Activated T-cell treated with anti-CD3 and anti-CD28 coated beads, Interleukin-2, amount 50 U/mL, for 72 hours (primary cell): ENCODE measurements at regions not wholly inside any gene's neighbourhood (a gene's known extent, or its start where the extent isn't known, plus 50 kb on each side); places are given as distances from the start of the nearest gene placed in this dataset.
A peak's percentile ranks its signal among the peaks of the same experiment; 100 is the strongest.
"Not testable (repeated sequence)": the region's sequence is repeated elsewhere in the genome, so short reads cannot be mapped to it uniquely, and the experiment has no call there.

Experiments
- ATAC-seq, 2 donors: fragments of 150-1000 bp; cut with Tn5 transposase; replicated peaks in 1 of 2; 2 replicates each; pipeline ENCODE4 v1.10.0; 2021; ENCODE audit warnings: moderate library complexity in 2 of 2, mild to moderate bottlenecking in 1 of 2
- DNase-seq, 2 donors: peaks; one replicate each; pipeline ENCODE4 v3.0.0; 2021 to 2022; ENCODE audit warnings: mixed read lengths in 1 of 2
- H3K27ac Mint-ChIP-seq: one replicate; pipeline ENCODE4 v1.8.0; 2022; ENCODE audit warnings: mild to moderate bottlenecking, moderate library complexity, mixed read lengths
- H3K27me3 Mint-ChIP-seq: one replicate; pipeline ENCODE4 v1.8.0; 2022; ENCODE audit warnings: low read depth, mixed read lengths
- H3K36me3 Mint-ChIP-seq, 2 donors: one replicate each; pipeline ENCODE4 v1.8.0; 2022; ENCODE audit warnings: mixed read lengths in 2 of 2, mild to moderate bottlenecking in 1 of 2; ENCODE audit not compliant: insufficient read depth in 2 of 2
- H3K4me1 Mint-ChIP-seq: one replicate; pipeline ENCODE4 v1.8.0; 2022; ENCODE audit warnings: low read depth, mixed read lengths
- H3K4me3 Mint-ChIP-seq, 2 donors: one replicate each; pipeline ENCODE4 v1.8.0; 2022; ENCODE audit warnings: mild to moderate bottlenecking in 2 of 2, mixed read lengths in 2 of 2, moderate library complexity in 2 of 2
- H3K9me3 Mint-ChIP-seq, 2 donors: one replicate each; pipeline ENCODE4 v1.8.0; 2022; ENCODE audit warnings: mixed read lengths in 2 of 2

GRCh38 chr12:116664085-116664484 lies 73.8 kb downstream of the SPRING1 start:
- DNase-seq (no peak), ATAC-seq (no peak)
- Mint-ChIP-seq H3K36me3 (no peaks in the 10 kb centered on the region), H3K4me3 (no peak overlapping the region), H3K27me3 (peaks cover 12% of the 10 kb centered on the region), H3K4me1 (no peaks in the 10 kb centered on the region), H3K9me3 (no peaks in the 10 kb centered on the region), H3K27ac (no peak overlapping the region)

DNA sequence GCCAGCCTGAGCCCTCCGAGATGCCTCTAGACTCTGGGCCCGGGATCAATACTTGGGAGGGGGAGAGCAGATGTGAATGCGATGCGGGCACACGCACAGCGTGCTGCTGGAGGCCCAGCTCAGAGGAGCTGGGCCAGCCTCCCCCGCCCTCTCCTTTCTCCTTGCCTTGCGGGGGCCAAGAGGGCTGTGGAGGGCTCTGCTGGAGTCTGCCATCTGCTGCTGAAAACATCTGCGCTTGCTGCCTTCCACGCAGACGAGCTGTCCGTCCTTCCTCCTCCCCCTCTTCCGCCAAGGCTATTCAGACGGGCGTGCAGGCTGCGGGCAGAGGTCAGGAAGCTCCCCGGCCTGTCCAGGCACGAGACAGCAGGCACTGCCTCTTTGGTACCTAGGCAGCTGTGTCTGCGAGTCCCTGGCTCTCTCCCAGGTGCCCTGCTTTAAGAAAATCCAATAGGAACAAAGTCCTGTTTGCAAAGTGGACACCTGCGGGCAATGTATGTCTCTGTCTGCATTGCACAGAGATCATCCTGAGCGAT lies 75.2 kb downstream of the SPRING1 start:
- Mint-ChIP-seq H3K4me3 (no peak overlapping the region), H3K27ac (no peak overlapping the region), H3K9me3 (no peaks in the 10 kb centered on the region), H3K4me1 (no peaks in the 10 kb centered on the region), H3K36me3 (no peaks in the 10 kb centered on the region), H3K27me3 (peaks cover 12% of the 10 kb centered on the region)
- DNase-seq (no peak), ATAC-seq (no peak)

GRCh38 chr12:116661341-116661740 lies 76.5 kb downstream of the SPRING1 start:
- Mint-ChIP-seq H3K4me1 (no peaks in the 10 kb centered on the region), H3K27me3 (peaks cover 12% of the 10 kb centered on the region), H3K27ac (no peak overlapping the region), H3K9me3 (no peaks in the 10 kb centered on the region), H3K4me3 (no peak overlapping the region), H3K36me3 (no peaks in the 10 kb centered on the region)
- DNase-seq (no peak), ATAC-seq (no peak)

GRCh38 chr12:116660740-116661139 lies 77.1 kb downstream of the SPRING1 start:
- H3K27ac Mint-ChIP-seq, H3K4me1 Mint-ChIP-seq, ATAC-seq, H3K36me3 Mint-ChIP-seq, DNase-seq, H3K9me3 Mint-ChIP-seq, H3K4me3 Mint-ChIP-seq: not testable (repeated sequence)
- H3K27me3 Mint-ChIP-seq = peaks cover 12% of the 10 kb centered on the region

DNA sequence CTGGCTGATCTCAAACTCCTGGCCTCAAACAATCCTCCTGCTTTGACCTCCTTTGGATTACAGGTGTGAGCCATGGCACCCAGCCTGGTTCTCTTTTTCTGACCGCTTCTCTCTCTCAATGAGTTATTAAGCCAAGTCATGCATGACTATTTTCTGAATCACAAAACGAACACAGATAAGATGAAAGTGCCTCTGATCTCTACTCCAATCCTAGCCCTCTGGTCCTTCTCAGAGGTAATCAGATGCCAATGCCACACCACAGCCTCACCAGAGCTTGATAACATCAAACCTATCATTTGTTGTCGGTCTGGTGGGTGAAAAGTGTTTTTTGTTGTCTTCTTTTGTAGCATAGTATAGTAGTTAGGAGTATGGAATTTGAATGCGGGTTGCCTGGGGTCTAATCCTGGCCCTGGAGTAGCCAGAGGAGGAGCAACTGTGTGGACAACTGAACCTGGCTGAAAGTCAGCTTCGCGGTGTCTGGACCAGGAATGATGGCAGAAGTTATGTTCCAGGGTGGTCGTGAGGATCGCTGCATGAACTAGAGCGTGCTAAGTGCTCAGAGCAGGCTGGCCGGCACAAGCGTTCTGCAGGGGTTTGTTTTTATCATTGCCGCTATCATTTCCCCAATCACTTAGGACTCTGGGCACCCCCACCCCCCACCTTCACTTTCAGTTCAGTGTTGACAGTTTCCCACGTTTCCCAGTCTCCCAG lies 77.9 kb downstream of the SPRING1 start:
- ATAC-seq = no peak
- Mint-ChIP-seq H3K9me3 (no peaks in the 10 kb centered on the region), H3K27me3 (peaks cover 10% of the 10 kb centered on the region), H3K36me3 (no peaks in the 10 kb centered on the region), H3K4me1 (no peaks in the 10 kb centered on the region), H3K27ac (no peak overlapping the region), H3K4me3 (no peak overlapping the region)
- no peak for DNase-seq

DNA sequence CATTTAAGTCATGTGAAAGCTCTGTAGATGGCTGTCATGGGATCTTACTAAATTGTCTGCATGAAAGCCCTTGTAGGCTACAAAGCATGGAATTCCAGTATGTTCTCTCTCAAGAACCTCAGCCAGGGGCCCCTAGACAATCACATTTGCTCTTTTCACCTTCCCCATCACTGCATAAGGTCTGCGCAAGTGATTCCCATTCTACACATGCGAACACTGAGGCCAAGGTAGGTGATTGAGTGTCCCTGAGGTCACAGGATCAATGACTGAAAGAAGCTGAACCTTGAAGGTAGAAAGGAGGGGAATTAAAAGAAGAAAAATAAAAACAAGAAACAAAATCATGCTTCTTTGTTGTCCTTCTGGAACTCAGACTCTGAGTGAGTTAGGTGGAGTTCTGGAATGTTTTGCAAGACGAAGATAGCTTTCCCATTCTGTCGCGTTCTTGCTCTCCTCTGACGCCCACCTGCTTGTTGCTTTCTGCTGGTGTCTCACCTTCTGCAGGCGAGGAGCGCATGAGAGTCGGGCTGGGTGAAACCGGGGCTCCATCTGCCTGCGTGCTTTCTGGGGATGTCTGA lies 79.9 kb downstream of the SPRING1 start:
- Mint-ChIP-seq H3K36me3 (no peaks in the 10 kb centered on the region), H3K27me3 (peaks cover 6% of the 10 kb centered on the region), H3K9me3 (peaks cover 0 to 3% of the 10 kb centered on the region in 2 donors), H3K4me3 (peak overlapping the region in 1 of 2 donors; percentile 15), H3K4me1 (no peaks in the 10 kb centered on the region), H3K27ac (no peak overlapping the region)
- no peak for DNase-seq
- no peak for ATAC-seq

DNA sequence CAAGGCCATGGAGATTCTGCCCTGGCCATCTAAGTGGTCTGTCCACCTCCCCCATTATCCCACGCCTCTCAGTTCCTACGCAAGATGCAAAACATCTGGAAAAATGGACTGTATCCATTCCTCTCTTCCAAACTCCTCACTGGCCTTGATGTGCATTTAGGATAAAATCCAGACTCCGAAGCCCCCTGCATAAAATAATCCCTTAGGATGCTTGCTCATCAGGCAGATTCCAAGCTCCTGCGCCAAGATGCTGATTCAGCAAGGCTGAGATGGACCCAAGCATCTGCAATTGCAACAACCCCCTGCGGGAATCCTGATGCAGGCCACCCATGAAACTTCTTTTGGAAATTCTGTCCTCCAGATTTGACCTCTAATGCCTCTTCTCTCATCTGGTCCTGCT lies 81.6 kb downstream of the SPRING1 start:
- no peak for ATAC-seq
- no peak overlapping the region for H3K27ac Mint-ChIP-seq
- H3K4me3 Mint-ChIP-seq = no peak overlapping the region
- H3K4me1 Mint-ChIP-seq = no peaks in the 10 kb centered on the region
- DNase-seq = no peak
- peaks cover 0 to 4% of the 10 kb centered on the region in 2 donors for H3K9me3 Mint-ChIP-seq
- peaks cover 6% of the 10 kb centered on the region for H3K27me3 Mint-ChIP-seq
- no peaks in the 10 kb centered on the region for H3K36me3 Mint-ChIP-seq

- Mint-ChIP-seq H3K9me3 (peaks cover 0 to 6% of the 10 kb centered on the region in 2 donors), H3K4me3 (no peak overlapping the region), H3K36me3 (no peaks in the 10 kb centered on the region), H3K4me1 (peaks cover 6% of the 10 kb centered on the region), H3K27ac (no peak overlapping the region), H3K27me3 (no peaks in the 10 kb centered on the region)
- DNase-seq (no peak), ATAC-seq (no peak)
Observed at GRCh38 chr12:116654226-116654743, 83.6 kb downstream of the SPRING1 start.

- H3K27me3 Mint-ChIP-seq = no peaks in the 10 kb centered on the region
- H3K4me3 Mint-ChIP-seq = no peak overlapping the region
- H3K36me3 Mint-ChIP-seq = no peaks in the 10 kb centered on the region
- ATAC-seq = no peak
- H3K4me1 Mint-ChIP-seq = peaks cover 11% of the 10 kb centered on the region
- no peak overlapping the region for H3K27ac Mint-ChIP-seq
- peaks cover 0 to 6% of the 10 kb centered on the region in 2 donors for H3K9me3 Mint-ChIP-seq
- DNase-seq = no peak
Observed at GRCh38 chr12:116651089-116651488, 86.8 kb downstream of the SPRING1 start.

DNA sequence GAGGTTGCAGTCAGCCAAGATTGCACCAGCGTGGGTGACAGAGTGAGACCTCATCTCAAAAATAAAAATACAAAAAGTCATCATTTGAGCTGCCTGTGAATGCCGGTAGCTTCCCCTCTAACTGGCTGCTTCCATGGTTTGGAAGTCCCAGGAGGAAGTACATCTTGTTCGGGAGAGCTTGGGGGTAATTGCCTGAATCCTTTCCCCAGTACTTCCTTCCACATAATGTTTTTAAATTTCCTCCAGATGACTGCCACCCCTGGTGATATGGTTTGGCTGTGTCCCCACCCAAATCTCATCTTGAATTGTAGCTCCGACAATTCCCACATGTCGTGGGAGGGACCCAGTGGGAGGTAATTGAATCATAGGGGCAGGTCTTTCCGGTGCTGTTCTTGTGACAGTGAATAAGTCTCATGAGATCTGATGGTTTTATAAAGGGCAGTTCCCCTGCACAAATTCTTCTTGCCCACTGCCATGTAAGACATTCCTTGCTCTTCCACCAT lies 87.2 kb downstream of the SPRING1 start:
- Mint-ChIP-seq H3K27ac (no peak overlapping the region), H3K9me3 (peaks cover 0 to 6% of the 10 kb centered on the region in 2 donors), H3K4me1 (peaks cover 11% of the 10 kb centered on the region), H3K27me3 (no peaks in the 10 kb centered on the region), H3K36me3 (no peaks in the 10 kb centered on the region), H3K4me3 (no peak overlapping the region)
- no peak for DNase-seq
- ATAC-seq = no peak

DNA sequence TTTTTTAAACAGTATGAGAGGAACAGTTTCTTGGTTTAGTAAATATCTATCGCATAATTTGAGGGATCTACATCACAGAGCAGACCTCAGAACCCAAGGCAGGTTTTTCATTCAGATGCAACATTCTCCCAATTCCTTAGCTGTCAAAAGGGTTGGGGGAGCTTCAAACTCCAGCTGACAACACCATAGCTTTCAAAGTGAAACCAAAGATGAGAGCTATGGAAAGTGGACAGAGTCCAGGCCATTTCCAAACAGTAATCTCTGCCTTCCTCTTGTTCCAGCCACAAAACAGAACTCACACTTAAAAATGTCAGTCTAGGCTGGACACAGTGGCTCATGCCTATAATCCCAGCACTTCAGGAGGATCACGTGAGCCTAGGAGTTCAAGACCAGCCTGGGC lies 87.8 kb downstream of the SPRING1 start:
- H3K27me3 Mint-ChIP-seq = no peaks in the 10 kb centered on the region
- no peaks in the 10 kb centered on the region for H3K36me3 Mint-ChIP-seq
- ATAC-seq (no peak), DNase-seq (no peak)
- H3K4me3 Mint-ChIP-seq = no peak overlapping the region
- peaks cover 11% of the 10 kb centered on the region for H3K4me1 Mint-ChIP-seq
- H3K9me3 Mint-ChIP-seq = peaks cover 0 to 6% of the 10 kb centered on the region in 2 donors
- no peak overlapping the region for H3K27ac Mint-ChIP-seq

- Mint-ChIP-seq H3K36me3 (no peaks in the 10 kb centered on the region), H3K4me1 (peaks cover 11% of the 10 kb centered on the region), H3K27me3 (no peaks in the 10 kb centered on the region), H3K9me3 (peaks cover 2 to 4% of the 10 kb centered on the region in 2 donors), H3K4me3 (no peak overlapping the region), H3K27ac (no peak overlapping the region)
- ATAC-seq (no peak), DNase-seq (no peak)
Observed at GRCh38 chr12:116647813-116648212, 88.6 kb downstream of the MAP1LC3B2 start.

GRCh38 chr12:116646901-116647300 lies 87.7 kb downstream of the MAP1LC3B2 start:
- no peak for ATAC-seq
- no peaks in the 10 kb centered on the region for H3K36me3 Mint-ChIP-seq
- no peak overlapping the region for H3K27ac Mint-ChIP-seq
- H3K27me3 Mint-ChIP-seq = no peaks in the 10 kb centered on the region
- peaks cover 2 to 4% of the 10 kb centered on the region in 2 donors for H3K9me3 Mint-ChIP-seq
- no peak for DNase-seq
- peaks cover 11% of the 10 kb centered on the region for H3K4me1 Mint-ChIP-seq
- H3K4me3 Mint-ChIP-seq = no peak overlapping the region
